ENCODE measurements at regions not wholly inside any gene's neighbourhood (a gene's known extent, or its start where the extent isn't known, plus 50 kb on each side); places are given as distances from the start of the nearest gene placed in this dataset.

DNA sequence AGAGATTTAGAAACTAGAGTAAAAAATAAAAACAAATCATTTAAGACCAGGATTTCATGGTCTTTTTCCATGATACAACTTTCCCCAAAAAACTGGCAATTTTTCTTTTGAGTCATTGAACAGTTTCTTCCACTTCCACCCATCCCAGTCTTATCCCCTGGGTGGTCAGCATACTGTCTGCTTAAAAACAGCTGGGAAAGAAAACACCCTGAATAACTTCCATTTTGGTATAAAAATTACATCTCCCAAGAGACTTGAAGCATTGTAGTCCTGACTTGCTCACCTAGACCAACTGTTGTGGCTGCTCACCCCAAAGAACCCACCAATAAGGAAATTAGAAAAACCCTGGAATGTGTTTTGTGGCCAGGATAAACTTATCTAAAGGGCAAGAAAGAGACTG, 731.3 kb downstream of the NR2F1-AS1 start:
- TF ChIP-seq, protein P1, sequence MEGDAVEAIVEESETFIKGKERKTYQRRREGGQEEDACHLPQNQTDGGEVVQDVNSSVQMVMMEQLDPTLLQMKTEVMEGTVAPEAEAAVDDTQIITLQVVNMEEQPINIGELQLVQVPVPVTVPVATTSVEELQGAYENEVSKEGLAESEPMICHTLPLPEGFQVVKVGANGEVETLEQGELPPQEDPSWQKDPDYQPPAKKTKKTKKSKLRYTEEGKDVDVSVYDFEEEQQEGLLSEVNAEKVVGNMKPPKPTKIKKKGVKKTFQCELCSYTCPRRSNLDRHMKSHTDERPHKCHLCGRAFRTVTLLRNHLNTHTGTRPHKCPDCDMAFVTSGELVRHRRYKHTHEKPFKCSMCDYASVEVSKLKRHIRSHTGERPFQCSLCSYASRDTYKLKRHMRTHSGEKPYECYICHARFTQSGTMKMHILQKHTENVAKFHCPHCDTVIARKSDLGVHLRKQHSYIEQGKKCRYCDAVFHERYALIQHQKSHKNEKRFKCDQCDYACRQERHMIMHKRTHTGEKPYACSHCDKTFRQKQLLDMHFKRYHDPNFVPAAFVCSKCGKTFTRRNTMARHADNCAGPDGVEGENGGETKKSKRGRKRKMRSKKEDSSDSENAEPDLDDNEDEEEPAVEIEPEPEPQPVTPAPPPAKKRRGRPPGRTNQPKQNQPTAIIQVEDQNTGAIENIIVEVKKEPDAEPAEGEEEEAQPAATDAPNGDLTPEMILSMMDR (IDR thresholded peaks at IDR 0.05) = no peak
- no peak for TF ChIP-seq EZH2 (IDR thresholded peaks at IDR 0.05; ENCODE audit: borderline replicate concordance, insufficient read depth, low read depth, low read length, poor library complexity, severe bottlenecking)

Data from B cell (primary cell).